K562 (cell line): ENCODE measurements at regions not wholly inside any gene's neighbourhood (a gene's known extent, or its start where the extent isn't known, plus 50 kb on each side); places are given as distances from the start of the nearest gene placed in this dataset.
A peak's percentile ranks its signal among the peaks of the same experiment; 100 is the strongest.

Experiments used
- ADNP ChIP-seq: fragments of 200-800 bp; sonication (Bioruptor generic); IDR thresholded peaks from 2 replicates; pipeline ENCODE4 v1.6.1; 2016; ENCODE audit warnings: missing genetic modification characterization, missing compliant biosample characterization
- ETS2 ChIP-seq: IDR thresholded peaks from 2 replicates; pipeline ENCODE4 v1.6.1; 2016; ENCODE audit warnings: borderline replicate concordance, missing genetic modification characterization, mild to moderate bottlenecking, moderate library complexity, missing compliant biosample characterization; ENCODE audit not compliant: poor library complexity, severe bottlenecking
- MEIS2 ChIP-seq: fragments of 450-650 bp; IDR thresholded peaks from 2 replicates; pipeline ENCODE4 v1.6.1; 2014; ENCODE audit warnings: mild to moderate bottlenecking; ENCODE audit not compliant: partially characterized antibody
- MYNN ChIP-seq, 2 experiments: sonication (generic); formaldehyde crosslinking in 1 of 2; IDR thresholded peaks; 2 replicates each; pipeline versions ENCODE4 v1.5.0 to v1.6.1; 2016 to 2020; ENCODE audit warnings: antibody characterized with exemption in 1 of 2, missing genetic modification reagents in 1 of 2
- NFYB ChIP-seq: IDR thresholded peaks from 2 replicates; pipeline ENCODE4 v1.6.1; 2011; ENCODE audit warnings: mild to moderate bottlenecking, moderate library complexity; ENCODE audit not compliant: insufficient read length; ENCODE audit errors: extremely low read depth
- POLR2AphosphoS5 ChIP-seq: IDR thresholded peaks from 2 replicates; pipeline ENCODE4 v1.6.1; 2011; ENCODE audit warnings: mild to moderate bottlenecking, low read depth, low read length, moderate library complexity; ENCODE audit not compliant: control insufficient read depth, insufficient read depth
- SMAD2 ChIP-seq: fragments of 150-350 bp; IDR thresholded peaks from 2 replicates; pipeline ENCODE4 v1.6.1; 2014; ENCODE audit warnings: low read depth, mild to moderate bottlenecking, low read length
- TCFL5 ChIP-seq: fragments of 250-450 bp; sonication (Bioruptor Pico); conservative IDR thresholded peaks from 2 replicates; pipeline ENCODE4 v1.6.1; 2021; ENCODE audit warnings: mild to moderate bottlenecking, moderate library complexity, matching md5 sums
- TF ChIP-seq, protein P1 (sequence below), 2 experiments: fragments of 450-650 bp; IDR thresholded peaks; 2 replicates each; pipeline ENCODE4 v1.6.1; 2016; ENCODE audit warnings: mild to moderate bottlenecking in 2 of 2, borderline replicate concordance in 1 of 2, low read depth in 1 of 2, moderate library complexity in 1 of 2
- TF ChIP-seq, protein P2 (sequence below): sonication (generic); formaldehyde crosslinking; IDR thresholded peaks from 2 replicates; pipeline ENCODE4 v1.8.1; 2022; ENCODE audit warnings: missing genetic modification reagents
- TF ChIP-seq, protein P3 (sequence below): sonication (generic); formaldehyde crosslinking; IDR thresholded peaks from 2 replicates; pipeline ENCODE4 v1.8.0; 2022; ENCODE audit warnings: mild to moderate bottlenecking, low read depth, missing genetic modification reagents
- TF ChIP-seq, protein P4 (sequence below), 3 experiments: IDR thresholded peaks in 2 of 3; conservative IDR thresholded peaks in 1 of 3; 2 replicates each; pipeline ENCODE4 v1.5.1; 2011 to 2012; ENCODE audit warnings: low read length in 3 of 3, mild to moderate bottlenecking in 3 of 3, control low read depth in 2 of 3, improper control_type of control experiment in 1 of 3, inconsistent platforms in 1 of 3, low read depth in 1 of 3, mixed read lengths in 1 of 3, moderate library complexity in 1 of 3; ENCODE audit not compliant: insufficient read depth in 2 of 3

DNA sequence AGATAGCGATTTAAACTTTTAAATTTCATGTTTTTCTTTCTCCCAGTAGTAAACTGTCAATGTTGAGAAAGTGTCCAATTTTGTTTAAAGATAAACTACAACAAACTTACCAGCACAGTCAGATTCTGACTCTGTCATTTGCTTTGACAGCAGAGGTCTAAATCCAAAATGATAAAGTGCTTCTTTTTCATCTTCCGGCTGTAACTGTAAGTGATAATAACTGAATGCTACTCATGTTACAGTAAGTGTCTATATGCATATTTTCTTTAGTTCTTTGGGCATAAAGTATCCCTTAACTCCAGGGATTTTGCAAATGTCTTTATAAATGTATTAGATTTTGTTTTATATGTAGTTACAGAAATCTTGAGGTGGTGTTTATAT lies 610.4 kb downstream of the RFPL4B start:
- TF ChIP-seq, protein P1, sequence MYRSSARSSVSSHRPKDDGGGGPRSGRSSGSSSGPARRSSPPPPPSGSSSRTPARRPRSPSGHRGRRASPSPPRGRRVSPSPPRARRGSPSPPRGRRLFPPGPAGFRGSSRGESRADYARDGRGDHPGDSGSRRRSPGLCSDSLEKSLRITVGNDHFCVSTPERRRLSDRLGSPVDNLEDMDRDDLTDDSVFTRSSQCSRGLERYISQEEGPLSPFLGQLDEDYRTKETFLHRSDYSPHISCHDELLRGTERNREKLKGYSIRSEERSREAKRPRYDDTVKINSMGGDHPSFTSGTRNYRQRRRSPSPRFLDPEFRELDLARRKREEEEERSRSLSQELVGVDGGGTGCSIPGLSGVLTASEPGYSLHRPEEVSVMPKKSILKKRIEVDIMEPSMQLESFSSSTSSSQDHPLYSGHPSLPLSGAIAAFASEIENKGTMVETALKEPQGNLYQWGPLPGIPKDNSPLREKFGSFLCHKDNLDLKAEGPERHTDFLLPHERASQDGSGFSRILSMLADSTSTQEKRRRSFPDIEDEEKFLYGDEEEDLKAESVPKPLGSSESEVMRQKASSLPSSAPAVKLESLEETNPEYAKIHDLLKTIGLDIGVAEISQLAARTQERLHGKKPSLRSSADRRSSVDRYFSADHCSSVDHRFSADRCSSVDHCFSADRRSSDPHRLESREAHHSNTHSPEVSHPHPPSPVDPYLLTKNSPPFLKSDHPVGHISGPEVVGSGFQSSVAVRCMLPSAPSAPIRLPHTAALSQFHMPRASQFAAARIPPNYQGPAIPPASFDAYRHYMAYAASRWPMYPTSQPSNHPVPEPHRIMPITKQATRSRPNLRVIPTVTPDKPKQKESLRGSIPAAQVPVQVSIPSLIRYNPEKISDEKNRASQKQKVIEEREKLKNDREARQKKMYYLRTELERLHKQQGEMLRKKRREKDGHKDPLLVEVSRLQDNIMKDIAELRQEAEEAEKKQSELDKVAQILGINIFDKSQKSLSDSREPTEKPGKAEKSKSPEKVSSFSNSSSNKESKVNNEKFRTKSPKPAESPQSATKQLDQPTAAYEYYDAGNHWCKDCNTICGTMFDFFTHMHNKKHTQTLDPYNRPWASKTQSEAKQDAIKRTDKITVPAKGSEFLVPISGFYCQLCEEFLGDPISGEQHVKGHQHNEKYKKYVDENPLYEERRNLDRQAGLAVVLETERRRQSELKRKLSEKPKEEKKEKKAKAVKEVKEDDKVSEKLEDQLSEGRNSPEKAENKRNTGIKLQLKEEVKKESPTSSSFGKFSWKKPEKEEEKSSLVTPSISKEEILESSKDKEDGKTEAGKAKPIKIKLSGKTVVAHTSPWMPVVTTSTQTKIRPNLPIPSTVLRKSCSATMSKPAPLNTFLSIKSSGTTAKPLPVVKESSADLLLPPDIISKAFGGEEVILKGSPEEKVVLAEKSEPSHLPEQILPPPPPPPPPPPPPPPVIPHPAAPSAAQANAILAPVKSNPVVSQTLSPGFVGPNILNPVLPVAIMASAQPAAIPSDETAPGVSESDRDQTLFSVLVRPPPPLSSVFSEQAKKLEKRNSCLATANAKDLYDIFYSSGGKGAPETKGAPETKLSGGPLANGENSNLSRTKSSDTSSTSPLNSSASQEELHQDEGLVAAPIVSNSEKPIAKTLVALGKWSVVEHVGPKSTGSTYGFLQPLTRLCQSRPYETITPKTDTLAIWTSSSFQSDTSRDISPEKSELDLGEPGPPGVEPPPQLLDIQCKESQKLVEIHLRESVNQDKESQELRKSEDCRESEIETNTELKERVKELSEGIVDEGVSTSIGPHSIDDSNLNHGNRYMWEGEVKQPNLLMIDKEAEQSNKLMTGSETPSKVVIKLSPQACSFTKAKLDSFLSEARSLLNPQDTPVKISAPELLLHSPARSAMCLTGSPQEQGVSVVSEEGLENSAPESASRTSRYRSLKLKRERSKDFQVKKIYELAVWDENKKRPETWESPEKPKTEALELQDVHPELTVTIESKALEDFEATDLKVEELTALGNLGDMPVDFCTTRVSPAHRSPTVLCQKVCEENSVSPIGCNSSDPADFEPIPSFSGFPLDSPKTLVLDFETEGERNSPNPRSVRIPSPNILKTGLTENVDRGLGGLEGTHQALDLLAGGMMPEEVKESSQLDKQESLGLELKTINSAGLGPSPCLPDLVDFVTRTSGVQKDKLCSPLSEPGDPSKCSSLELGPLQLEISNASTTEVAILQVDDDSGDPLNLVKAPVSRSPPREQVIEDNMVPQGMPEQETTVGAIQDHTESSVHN (IDR thresholded peaks at IDR 0.05; ENCODE audit: borderline replicate concordance in 1 of 2, low read depth in 1 of 2), result no peak
- TF ChIP-seq, protein P2, sequence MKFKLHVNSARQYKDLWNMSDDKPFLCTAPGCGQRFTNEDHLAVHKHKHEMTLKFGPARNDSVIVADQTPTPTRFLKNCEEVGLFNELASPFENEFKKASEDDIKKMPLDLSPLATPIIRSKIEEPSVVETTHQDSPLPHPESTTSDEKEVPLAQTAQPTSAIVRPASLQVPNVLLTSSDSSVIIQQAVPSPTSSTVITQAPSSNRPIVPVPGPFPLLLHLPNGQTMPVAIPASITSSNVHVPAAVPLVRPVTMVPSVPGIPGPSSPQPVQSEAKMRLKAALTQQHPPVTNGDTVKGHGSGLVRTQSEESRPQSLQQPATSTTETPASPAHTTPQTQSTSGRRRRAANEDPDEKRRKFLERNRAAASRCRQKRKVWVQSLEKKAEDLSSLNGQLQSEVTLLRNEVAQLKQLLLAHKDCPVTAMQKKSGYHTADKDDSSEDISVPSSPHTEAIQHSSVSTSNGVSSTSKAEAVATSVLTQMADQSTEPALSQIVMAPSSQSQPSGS (CRISPR knock-in tag), result no peak
- TF ChIP-seq ADNP (tag) (no peak), POLR2AphosphoS5 (no peak), SMAD2 (no peak), MEIS2 (peak; percentile 94), TCFL5 (CRISPR knock-in tag) (no peak), ETS2 (no peak), MYNN (IDR thresholded peaks at IDR 0.05) (no peak), MYNN (CRISPR knock-in tag; IDR thresholded peaks at IDR 0.05) (no peak), NFYB (no peak)
- TF ChIP-seq, protein P3, sequence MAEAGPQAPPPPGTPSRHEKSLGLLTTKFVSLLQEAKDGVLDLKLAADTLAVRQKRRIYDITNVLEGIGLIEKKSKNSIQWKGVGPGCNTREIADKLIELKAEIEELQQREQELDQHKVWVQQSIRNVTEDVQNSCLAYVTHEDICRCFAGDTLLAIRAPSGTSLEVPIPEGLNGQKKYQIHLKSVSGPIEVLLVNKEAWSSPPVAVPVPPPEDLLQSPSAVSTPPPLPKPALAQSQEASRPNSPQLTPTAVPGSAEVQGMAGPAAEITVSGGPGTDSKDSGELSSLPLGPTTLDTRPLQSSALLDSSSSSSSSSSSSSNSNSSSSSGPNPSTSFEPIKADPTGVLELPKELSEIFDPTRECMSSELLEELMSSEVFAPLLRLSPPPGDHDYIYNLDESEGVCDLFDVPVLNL, result no peak
- TF ChIP-seq, protein P4, sequence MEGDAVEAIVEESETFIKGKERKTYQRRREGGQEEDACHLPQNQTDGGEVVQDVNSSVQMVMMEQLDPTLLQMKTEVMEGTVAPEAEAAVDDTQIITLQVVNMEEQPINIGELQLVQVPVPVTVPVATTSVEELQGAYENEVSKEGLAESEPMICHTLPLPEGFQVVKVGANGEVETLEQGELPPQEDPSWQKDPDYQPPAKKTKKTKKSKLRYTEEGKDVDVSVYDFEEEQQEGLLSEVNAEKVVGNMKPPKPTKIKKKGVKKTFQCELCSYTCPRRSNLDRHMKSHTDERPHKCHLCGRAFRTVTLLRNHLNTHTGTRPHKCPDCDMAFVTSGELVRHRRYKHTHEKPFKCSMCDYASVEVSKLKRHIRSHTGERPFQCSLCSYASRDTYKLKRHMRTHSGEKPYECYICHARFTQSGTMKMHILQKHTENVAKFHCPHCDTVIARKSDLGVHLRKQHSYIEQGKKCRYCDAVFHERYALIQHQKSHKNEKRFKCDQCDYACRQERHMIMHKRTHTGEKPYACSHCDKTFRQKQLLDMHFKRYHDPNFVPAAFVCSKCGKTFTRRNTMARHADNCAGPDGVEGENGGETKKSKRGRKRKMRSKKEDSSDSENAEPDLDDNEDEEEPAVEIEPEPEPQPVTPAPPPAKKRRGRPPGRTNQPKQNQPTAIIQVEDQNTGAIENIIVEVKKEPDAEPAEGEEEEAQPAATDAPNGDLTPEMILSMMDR (IDR thresholded peaks at IDR 0.05 in 2 of 3, conservative IDR thresholded peaks at IDR 0.05 in 1 of 3; ENCODE audit: insufficient read depth in 2 of 3, low read depth in 1 of 3, low read length in 3 of 3), result no peak
